SK-N-SH (cell line): ENCODE measurements at regions not wholly inside any gene's neighbourhood (a gene's known extent, or its start where the extent isn't known, plus 50 kb on each side); places are given as distances from the start of the nearest gene placed in this dataset.

Experiments used
- CHD2 ChIP-seq: fragments of 150-350 bp; IDR thresholded peaks from 2 replicates; pipeline ENCODE4 v1.6.1; 2018; ENCODE audit warnings: low read length; ENCODE audit not compliant: partially characterized antibody
- EZH2phosphoT487 ChIP-seq: fragments of 200-600 bp; sonication (generic); IDR thresholded peaks from 2 replicates; pipeline ENCODE4 v1.6.1; 2017; ENCODE audit warnings: low read depth, mixed run types, mild to moderate bottlenecking, antibody characterized with exemption, moderate library complexity, borderline replicate concordance
- MXI1 ChIP-seq: IDR thresholded peaks from 2 replicates; pipeline ENCODE4 v1.6.1; 2012; ENCODE audit warnings: mild to moderate bottlenecking, low read depth, low read length, improper control_type of control experiment
- PBX3 ChIP-seq: IDR thresholded peaks from 2 replicates; pipeline ENCODE4; 2012
- POLR2AphosphoS5 ChIP-seq: IDR thresholded peaks from 2 replicates; pipeline ENCODE4 v1.6.1; 2012; ENCODE audit warnings: low read depth, low read length
- RAD21 ChIP-seq: IDR thresholded peaks from 2 replicates; pipeline ENCODE4 v1.6.1; 2012; ENCODE audit warnings: mild to moderate bottlenecking, low read length
- TAF1 ChIP-seq: IDR thresholded peaks from 2 replicates; pipeline ENCODE4 v1.6.1; 2012; ENCODE audit warnings: low read depth, mild to moderate bottlenecking, low read length, moderate library complexity, borderline replicate concordance
- USF1 ChIP-seq: IDR thresholded peaks from 2 replicates; pipeline ENCODE4 v1.4.0; 2012; ENCODE audit warnings: low read depth, borderline replicate concordance
- USF2 ChIP-seq: fragments of 150-350 bp; IDR thresholded peaks from 2 replicates; pipeline ENCODE4 v1.6.1; 2017; ENCODE audit warnings: antibody characterized with exemption, low read length, low read depth, borderline replicate concordance
- TF ChIP-seq, protein P1 (sequence below): fragments of 200-600 bp; sonication (generic); IDR thresholded peaks from 2 replicates; pipeline ENCODE4 v1.6.1; 2017; ENCODE audit warnings: antibody characterized with exemption, mild to moderate bottlenecking, moderate library complexity
- TF ChIP-seq, protein P2 (sequence below): IDR thresholded peaks from 2 replicates; pipeline ENCODE4 v1.6.1; 2012; ENCODE audit warnings: mild to moderate bottlenecking, low read depth, low read length, moderate library complexity

DNA sequence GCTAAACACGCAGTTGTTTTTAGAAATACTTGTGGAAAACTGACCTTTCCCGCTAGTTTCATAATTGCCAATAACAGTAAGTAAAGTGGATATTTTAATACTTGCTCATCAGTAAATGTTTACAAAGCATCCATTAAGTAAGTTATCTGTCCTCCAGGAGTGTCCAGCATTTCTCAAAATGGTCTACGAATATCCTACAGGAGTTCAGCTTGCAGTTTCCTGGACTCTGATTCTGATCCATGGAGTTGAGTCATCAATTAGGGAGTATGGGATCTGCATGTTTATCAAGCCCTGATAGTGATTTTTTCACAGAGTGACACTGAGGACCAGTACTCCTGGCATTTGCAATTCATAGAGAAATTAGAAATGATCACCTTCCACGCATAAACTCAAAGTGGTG lies 325.2 kb upstream of the AADAT start:
- TF ChIP-seq, protein P1, sequence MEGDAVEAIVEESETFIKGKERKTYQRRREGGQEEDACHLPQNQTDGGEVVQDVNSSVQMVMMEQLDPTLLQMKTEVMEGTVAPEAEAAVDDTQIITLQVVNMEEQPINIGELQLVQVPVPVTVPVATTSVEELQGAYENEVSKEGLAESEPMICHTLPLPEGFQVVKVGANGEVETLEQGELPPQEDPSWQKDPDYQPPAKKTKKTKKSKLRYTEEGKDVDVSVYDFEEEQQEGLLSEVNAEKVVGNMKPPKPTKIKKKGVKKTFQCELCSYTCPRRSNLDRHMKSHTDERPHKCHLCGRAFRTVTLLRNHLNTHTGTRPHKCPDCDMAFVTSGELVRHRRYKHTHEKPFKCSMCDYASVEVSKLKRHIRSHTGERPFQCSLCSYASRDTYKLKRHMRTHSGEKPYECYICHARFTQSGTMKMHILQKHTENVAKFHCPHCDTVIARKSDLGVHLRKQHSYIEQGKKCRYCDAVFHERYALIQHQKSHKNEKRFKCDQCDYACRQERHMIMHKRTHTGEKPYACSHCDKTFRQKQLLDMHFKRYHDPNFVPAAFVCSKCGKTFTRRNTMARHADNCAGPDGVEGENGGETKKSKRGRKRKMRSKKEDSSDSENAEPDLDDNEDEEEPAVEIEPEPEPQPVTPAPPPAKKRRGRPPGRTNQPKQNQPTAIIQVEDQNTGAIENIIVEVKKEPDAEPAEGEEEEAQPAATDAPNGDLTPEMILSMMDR: no peak
- TF ChIP-seq TAF1 (no peak), RAD21 (no peak), USF1 (no peak), MXI1 (no peak), POLR2AphosphoS5 (no peak), EZH2phosphoT487 (no peak), CHD2 (no peak), USF2 (no peak), PBX3 (no peak)
- TF ChIP-seq, protein P2, sequence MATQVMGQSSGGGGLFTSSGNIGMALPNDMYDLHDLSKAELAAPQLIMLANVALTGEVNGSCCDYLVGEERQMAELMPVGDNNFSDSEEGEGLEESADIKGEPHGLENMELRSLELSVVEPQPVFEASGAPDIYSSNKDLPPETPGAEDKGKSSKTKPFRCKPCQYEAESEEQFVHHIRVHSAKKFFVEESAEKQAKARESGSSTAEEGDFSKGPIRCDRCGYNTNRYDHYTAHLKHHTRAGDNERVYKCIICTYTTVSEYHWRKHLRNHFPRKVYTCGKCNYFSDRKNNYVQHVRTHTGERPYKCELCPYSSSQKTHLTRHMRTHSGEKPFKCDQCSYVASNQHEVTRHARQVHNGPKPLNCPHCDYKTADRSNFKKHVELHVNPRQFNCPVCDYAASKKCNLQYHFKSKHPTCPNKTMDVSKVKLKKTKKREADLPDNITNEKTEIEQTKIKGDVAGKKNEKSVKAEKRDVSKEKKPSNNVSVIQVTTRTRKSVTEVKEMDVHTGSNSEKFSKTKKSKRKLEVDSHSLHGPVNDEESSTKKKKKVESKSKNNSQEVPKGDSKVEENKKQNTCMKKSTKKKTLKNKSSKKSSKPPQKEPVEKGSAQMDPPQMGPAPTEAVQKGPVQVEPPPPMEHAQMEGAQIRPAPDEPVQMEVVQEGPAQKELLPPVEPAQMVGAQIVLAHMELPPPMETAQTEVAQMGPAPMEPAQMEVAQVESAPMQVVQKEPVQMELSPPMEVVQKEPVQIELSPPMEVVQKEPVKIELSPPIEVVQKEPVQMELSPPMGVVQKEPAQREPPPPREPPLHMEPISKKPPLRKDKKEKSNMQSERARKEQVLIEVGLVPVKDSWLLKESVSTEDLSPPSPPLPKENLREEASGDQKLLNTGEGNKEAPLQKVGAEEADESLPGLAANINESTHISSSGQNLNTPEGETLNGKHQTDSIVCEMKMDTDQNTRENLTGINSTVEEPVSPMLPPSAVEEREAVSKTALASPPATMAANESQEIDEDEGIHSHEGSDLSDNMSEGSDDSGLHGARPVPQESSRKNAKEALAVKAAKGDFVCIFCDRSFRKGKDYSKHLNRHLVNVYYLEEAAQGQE: no peak
